SK-N-SH treated with all-trans-retinoic acid at 6 μM for 48 hours (cell line): ENCODE measurements at regions not wholly inside any gene's neighbourhood (a gene's known extent, or its start where the extent isn't known, plus 50 kb on each side); places are given as distances from the start of the nearest gene placed in this dataset.

ENCODE experiments used
- ESRRG ChIP-seq: fragments of 250-450 bp; sonication (Bioruptor Pico); IDR thresholded peaks from 2 replicates; pipeline ENCODE4 v1.6.1; 2021; ENCODE audit warnings: mild to moderate bottlenecking
- PPARA ChIP-seq: fragments of 250-450 bp; sonication (Bioruptor Pico); IDR thresholded peaks from 2 replicates; pipeline ENCODE4 v1.5.0; 2020; ENCODE audit warnings: mild to moderate bottlenecking, borderline replicate concordance
- RARB ChIP-seq: fragments of 250-450 bp; sonication (Bioruptor Pico); IDR thresholded peaks from 2 replicates; pipeline ENCODE4 v1.8.0; 2021; ENCODE audit warnings: mild to moderate bottlenecking, moderate library complexity
- ZC3H10 ChIP-seq: fragments of 250-450 bp; sonication (Bioruptor Pico); IDR thresholded peaks from 2 replicates; pipeline ENCODE4 v1.5.1; 2021; ENCODE audit warnings: mild to moderate bottlenecking, moderate library complexity
- ZFP3 ChIP-seq: fragments of 250-450 bp; sonication (Bioruptor Pico); IDR thresholded peaks from 2 replicates; pipeline ENCODE4 v1.5.0; 2020; ENCODE audit warnings: mild to moderate bottlenecking, moderate library complexity
- ZFP30 ChIP-seq: fragments of 450-650 bp; formaldehyde crosslinking; IDR thresholded peaks from 2 replicates; pipeline ENCODE4 v1.5.0; 2022; ENCODE audit warnings: mild to moderate bottlenecking, moderate library complexity
- ZNF565 ChIP-seq: fragments of 450-650 bp; formaldehyde crosslinking; conservative IDR thresholded peaks from 2 replicates; pipeline ENCODE4 v1.5.0; 2020; ENCODE audit warnings: low read depth, mild to moderate bottlenecking, moderate library complexity
- ZNF70 ChIP-seq: fragments of 450-650 bp; formaldehyde crosslinking; IDR thresholded peaks from 2 replicates; pipeline ENCODE4 v1.5.0; 2020; ENCODE audit warnings: mild to moderate bottlenecking, moderate library complexity
- TF ChIP-seq, protein P1 (sequence below): fragments of 250-450 bp; sonication (Bioruptor Pico); IDR thresholded peaks from 2 replicates; pipeline ENCODE4 v1.5.1; 2020; ENCODE audit warnings: low read depth, mild to moderate bottlenecking, moderate library complexity
- TF ChIP-seq, protein P2 (sequence below): fragments of 250-450 bp; sonication (Bioruptor Pico); IDR thresholded peaks from 2 replicates; pipeline ENCODE4 v1.8.0; 2020; ENCODE audit warnings: mild to moderate bottlenecking, moderate library complexity, borderline replicate concordance

DNA sequence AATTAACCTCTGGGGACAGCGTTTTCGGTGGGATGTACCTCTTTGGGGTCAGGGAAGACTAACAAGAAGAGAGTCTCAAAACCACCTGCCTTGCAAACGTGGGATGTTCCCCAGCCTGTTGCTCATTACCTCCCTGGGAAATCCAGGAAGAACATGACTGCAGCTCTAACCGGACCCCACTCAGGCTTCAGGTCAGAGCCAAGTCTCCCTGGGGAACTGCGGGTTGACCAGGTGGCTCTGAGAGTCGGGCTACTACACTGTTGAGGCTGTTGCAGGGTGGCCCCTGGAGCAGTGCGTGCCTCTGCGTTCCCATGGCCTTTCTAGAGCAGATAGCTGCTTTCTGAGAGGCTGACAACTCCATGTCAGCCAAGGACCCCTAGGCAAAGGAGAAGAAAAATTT is 309.1 kb downstream of the FOXL1 start:
- no peak for TF ChIP-seq ZNF70 (CRISPR knock-in tag)
- TF ChIP-seq PPARA (CRISPR knock-in tag), result no peak
- TF ChIP-seq ZFP30 (CRISPR knock-in tag), result no peak
- no peak for TF ChIP-seq ZNF565 (CRISPR knock-in tag)
- TF ChIP-seq ESRRG (CRISPR knock-in tag), result no peak
- TF ChIP-seq, protein P1, sequence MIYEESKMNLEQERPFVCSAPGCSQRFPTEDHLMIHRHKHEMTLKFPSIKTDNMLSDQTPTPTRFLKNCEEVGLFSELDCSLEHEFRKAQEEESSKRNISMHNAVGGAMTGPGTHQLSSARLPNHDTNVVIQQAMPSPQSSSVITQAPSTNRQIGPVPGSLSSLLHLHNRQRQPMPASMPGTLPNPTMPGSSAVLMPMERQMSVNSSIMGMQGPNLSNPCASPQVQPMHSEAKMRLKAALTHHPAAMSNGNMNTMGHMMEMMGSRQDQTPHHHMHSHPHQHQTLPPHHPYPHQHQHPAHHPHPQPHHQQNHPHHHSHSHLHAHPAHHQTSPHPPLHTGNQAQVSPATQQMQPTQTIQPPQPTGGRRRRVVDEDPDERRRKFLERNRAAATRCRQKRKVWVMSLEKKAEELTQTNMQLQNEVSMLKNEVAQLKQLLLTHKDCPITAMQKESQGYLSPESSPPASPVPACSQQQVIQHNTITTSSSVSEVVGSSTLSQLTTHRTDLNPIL, result no peak
- no peak for TF ChIP-seq RARB (CRISPR knock-in tag)
- no peak for TF ChIP-seq ZC3H10 (CRISPR knock-in tag)
- no peak for TF ChIP-seq ZFP3 (CRISPR knock-in tag)
- TF ChIP-seq, protein P2, sequence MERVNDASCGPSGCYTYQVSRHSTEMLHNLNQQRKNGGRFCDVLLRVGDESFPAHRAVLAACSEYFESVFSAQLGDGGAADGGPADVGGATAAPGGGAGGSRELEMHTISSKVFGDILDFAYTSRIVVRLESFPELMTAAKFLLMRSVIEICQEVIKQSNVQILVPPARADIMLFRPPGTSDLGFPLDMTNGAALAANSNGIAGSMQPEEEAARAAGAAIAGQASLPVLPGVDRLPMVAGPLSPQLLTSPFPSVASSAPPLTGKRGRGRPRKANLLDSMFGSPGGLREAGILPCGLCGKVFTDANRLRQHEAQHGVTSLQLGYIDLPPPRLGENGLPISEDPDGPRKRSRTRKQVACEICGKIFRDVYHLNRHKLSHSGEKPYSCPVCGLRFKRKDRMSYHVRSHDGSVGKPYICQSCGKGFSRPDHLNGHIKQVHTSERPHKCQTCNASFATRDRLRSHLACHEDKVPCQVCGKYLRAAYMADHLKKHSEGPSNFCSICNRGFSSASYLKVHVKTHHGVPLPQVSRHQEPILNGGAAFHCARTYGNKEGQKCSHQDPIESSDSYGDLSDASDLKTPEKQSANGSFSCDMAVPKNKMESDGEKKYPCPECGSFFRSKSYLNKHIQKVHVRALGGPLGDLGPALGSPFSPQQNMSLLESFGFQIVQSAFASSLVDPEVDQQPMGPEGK, result no peak
